ENCODE measurements at regions not wholly inside any gene's neighbourhood (a gene's known extent, or its start where the extent isn't known, plus 50 kb on each side); places are given as distances from the start of the nearest gene placed in this dataset.

GRCh38 chr6:917296-917695, 224.4 kb upstream of the EXOC2 start:
- TF ChIP-seq GATA2 (CRISPR knock-in tag; IDR thresholded peaks at IDR 0.05) (no peak), RXRA (IDR thresholded peaks at IDR 0.05; ENCODE audit: borderline replicate concordance, low read depth) (no peak)
- POLR2A ChIA-PET = no interaction called here
- no peak overlapping the region for H3K27ac ChIP-seq (ENCODE audit: low read depth in 2 of 2, low read length in 1 of 2)

GRCh38 chr6:916131-916530, 223.2 kb upstream of the EXOC2 start:
- CTCF ChIA-PET = no interaction called here
- Histone ChIP-seq H3K9me3 (no peaks in the 10 kb centered on the region), H3K79me2 (ENCODE audit: insufficient read depth) (no peaks in the 10 kb centered on the region), H4K20me1 (ENCODE audit: insufficient read depth) (no peaks in the 10 kb centered on the region), H3K36me3 (replicated peaks in 1 of 2; ENCODE audit: control insufficient read depth in 1 of 2, insufficient read depth in 2 of 2, low read length in 1 of 2) (no peaks in the 10 kb centered on the region), H3K4me3 (ENCODE audit: low read depth in 2 of 2, low read length in 1 of 2) (no peak overlapping the region), H3F3A (replicated peaks; ENCODE audit: insufficient read depth) (no peaks in the 10 kb centered on the region), H3K4me1 (ENCODE audit: control insufficient read depth in 1 of 2, insufficient read depth in 2 of 2, low read depth in 1 of 2, low read length in 1 of 2) (no peaks in the 10 kb centered on the region), H3K4me2 (no peak overlapping the region), H3K9ac (no peak overlapping the region), H3K27ac (ENCODE audit: low read depth in 2 of 2, low read length in 1 of 2) (no peak overlapping the region), H2AFZ (ENCODE audit: low read depth) (no peak overlapping the region), H3K27me3 (ENCODE audit: insufficient read depth) (no peaks in the 10 kb centered on the region), H3K9me2 (no peaks in the 10 kb centered on the region)
- POLR2A ChIA-PET = no interaction called here
- no peak for TF ChIP-seq EZH2phosphoT487 (IDR thresholded peaks at IDR 0.05; ENCODE audit: borderline replicate concordance, low read depth)
- no peak for TF ChIP-seq SIN3A (IDR thresholded peaks at IDR 0.05; ENCODE audit: borderline replicate concordance, low read depth, low read length)
- TF ChIP-seq MXI1 (IDR thresholded peaks at IDR 0.05; ENCODE audit: low read depth, low read length) = no peak
- TF ChIP-seq ELF1 (IDR thresholded peaks at IDR 0.05) = no peak
- no peak for TF ChIP-seq SMC3 (IDR thresholded peaks at IDR 0.05; ENCODE audit: low read depth, low read length)
- no peak for TF ChIP-seq PBX3 (IDR thresholded peaks at IDR 0.05)
- no peak for DNase-seq
- 29% methylated on average over 8 of the region's 8 CpGs for WGBS (ENCODE audit: low lambda C conversion rate)

More at GRCh38 chr6:917296-917695, 224.4 kb upstream of the EXOC2 start:
- H3K4me1 ChIP-seq (ENCODE audit: control insufficient read depth in 1 of 2, insufficient read depth in 2 of 2, low read depth in 1 of 2, low read length in 1 of 2) = no peaks in the 10 kb centered on the region
- no peaks in the 10 kb centered on the region for H3K27me3 ChIP-seq (ENCODE audit: insufficient read depth)
- 0% methylated on average over 2 of the region's 2 CpGs for WGBS (ENCODE audit: low lambda C conversion rate)
- no peak for DNase-seq
- no peak overlapping the region for H3K4me3 ChIP-seq (ENCODE audit: low read depth in 2 of 2, low read length in 1 of 2)
- H3K79me2 ChIP-seq (ENCODE audit: insufficient read depth) = no peaks in the 10 kb centered on the region
- no peaks in the 10 kb centered on the region for H3K9me2 ChIP-seq
- no peaks in the 10 kb centered on the region for H4K20me1 ChIP-seq (ENCODE audit: insufficient read depth)
- no peaks in the 10 kb centered on the region for H3K36me3 ChIP-seq (replicated peaks in 1 of 2; ENCODE audit: control insufficient read depth in 1 of 2, insufficient read depth in 2 of 2, low read length in 1 of 2)
- H3K4me2 ChIP-seq = no peak overlapping the region
- no peak overlapping the region for H3K9ac ChIP-seq
- no peaks in the 10 kb centered on the region for H3F3A ChIP-seq (replicated peaks; ENCODE audit: insufficient read depth)
- H3K9me3 ChIP-seq = no peaks in the 10 kb centered on the region
- CTCF ChIA-PET = no interaction called here
- no peak overlapping the region for H2AFZ ChIP-seq (ENCODE audit: low read depth)

- Histone ChIP-seq H2AFZ (ENCODE audit: low read depth) (no peak overlapping the region), H3K9me3 (no peaks in the 10 kb centered on the region), H3K79me2 (ENCODE audit: insufficient read depth) (no peaks in the 10 kb centered on the region), H3K9me2 (no peaks in the 10 kb centered on the region), H3F3A (replicated peaks; ENCODE audit: insufficient read depth) (no peaks in the 10 kb centered on the region), H3K9ac (no peak overlapping the region), H3K27ac (ENCODE audit: low read depth in 2 of 2, low read length in 1 of 2) (no peak overlapping the region), H3K4me3 (ENCODE audit: low read depth in 2 of 2, low read length in 1 of 2) (no peak overlapping the region), H4K20me1 (ENCODE audit: insufficient read depth) (no peaks in the 10 kb centered on the region), H3K4me2 (no peak overlapping the region), H3K36me3 (replicated peaks in 1 of 2; ENCODE audit: control insufficient read depth in 1 of 2, insufficient read depth in 2 of 2, low read length in 1 of 2) (no peaks in the 10 kb centered on the region), H3K27me3 (ENCODE audit: insufficient read depth) (no peaks in the 10 kb centered on the region), H3K4me1 (ENCODE audit: control insufficient read depth in 1 of 2, insufficient read depth in 2 of 2, low read depth in 1 of 2, low read length in 1 of 2) (no peaks in the 10 kb centered on the region)
- 2% methylated on average over 9 of the region's 16 CpGs for WGBS (ENCODE audit: low lambda C conversion rate)
- ChIA-PET CTCF (no interaction called here), POLR2A (no interaction called here)
- no peak for DNase-seq
- no peak for TF ChIP-seq FOSL2 (IDR thresholded peaks at IDR 0.05; ENCODE audit: borderline replicate concordance, low read depth)
- no peak for TF ChIP-seq RFX5 (IDR thresholded peaks at IDR 0.05; ENCODE audit: low read length)
- no peak for TF ChIP-seq TCF12 (IDR thresholded peaks at IDR 0.05)
- no peak for TF ChIP-seq MEF2A (IDR thresholded peaks at IDR 0.05; ENCODE audit: borderline replicate concordance, low read depth)
- TF ChIP-seq FOXJ3 (CRISPR knock-in tag; IDR thresholded peaks at IDR 0.05) = no peak
- no peak for TF ChIP-seq PBX3 (IDR thresholded peaks at IDR 0.05)
- TF ChIP-seq, protein P1, sequence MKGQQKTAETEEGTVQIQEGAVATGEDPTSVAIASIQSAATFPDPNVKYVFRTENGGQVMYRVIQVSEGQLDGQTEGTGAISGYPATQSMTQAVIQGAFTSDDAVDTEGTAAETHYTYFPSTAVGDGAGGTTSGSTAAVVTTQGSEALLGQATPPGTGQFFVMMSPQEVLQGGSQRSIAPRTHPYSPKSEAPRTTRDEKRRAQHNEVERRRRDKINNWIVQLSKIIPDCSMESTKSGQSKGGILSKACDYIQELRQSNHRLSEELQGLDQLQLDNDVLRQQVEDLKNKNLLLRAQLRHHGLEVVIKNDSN (IDR thresholded peaks at IDR 0.05; ENCODE audit: borderline replicate concordance, low read depth) = no peak
- no peak for TF ChIP-seq JUND (IDR thresholded peaks at IDR 0.05)
- no peak for TF ChIP-seq YY1 (IDR thresholded peaks at IDR 0.05; ENCODE audit: low read depth)
- TF ChIP-seq, protein P2, sequence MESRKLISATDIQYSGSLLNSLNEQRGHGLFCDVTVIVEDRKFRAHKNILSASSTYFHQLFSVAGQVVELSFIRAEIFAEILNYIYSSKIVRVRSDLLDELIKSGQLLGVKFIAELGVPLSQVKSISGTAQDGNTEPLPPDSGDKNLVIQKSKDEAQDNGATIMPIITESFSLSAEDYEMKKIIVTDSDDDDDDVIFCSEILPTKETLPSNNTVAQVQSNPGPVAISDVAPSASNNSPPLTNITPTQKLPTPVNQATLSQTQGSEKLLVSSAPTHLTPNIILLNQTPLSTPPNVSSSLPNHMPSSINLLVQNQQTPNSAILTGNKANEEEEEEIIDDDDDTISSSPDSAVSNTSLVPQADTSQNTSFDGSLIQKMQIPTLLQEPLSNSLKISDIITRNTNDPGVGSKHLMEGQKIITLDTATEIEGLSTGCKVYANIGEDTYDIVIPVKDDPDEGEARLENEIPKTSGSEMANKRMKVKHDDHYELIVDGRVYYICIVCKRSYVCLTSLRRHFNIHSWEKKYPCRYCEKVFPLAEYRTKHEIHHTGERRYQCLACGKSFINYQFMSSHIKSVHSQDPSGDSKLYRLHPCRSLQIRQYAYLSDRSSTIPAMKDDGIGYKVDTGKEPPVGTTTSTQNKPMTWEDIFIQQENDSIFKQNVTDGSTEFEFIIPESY (IDR thresholded peaks at IDR 0.05; ENCODE audit: borderline replicate concordance, low read depth) = no peak
- no peak for TF ChIP-seq TEAD4 (IDR thresholded peaks at IDR 0.05; ENCODE audit: borderline replicate concordance, insufficient read depth)
Measured at GRCh38 chr6:912871-913835, 220.2 kb upstream of the EXOC2 start.

All from SK-N-SH (cell line).